Limb (tissue), 2 donors: ENCODE measurements at regions not wholly inside any gene's neighbourhood (a gene's known extent, or its start where the extent isn't known, plus 50 kb on each side); places are given as distances from the start of the nearest gene placed in this dataset.
A peak's percentile ranks its signal among the peaks of the same experiment; 100 is the strongest.

Source experiments
- DNase-seq, 2 donors: peaks; one replicate each; pipeline ENCODE4 v3.0.0-alpha.2; 2016; ENCODE audit errors: extremely low spot score in 2 of 2

- DNase-seq: no peak
Measured at GRCh38 chr3:70564552-70564951, 252.1 kb upstream of the MDFIC2 start.

- DNase-seq: no peak
Measured at GRCh38 chr3:70561796-70562195, 249.4 kb upstream of the MDFIC2 start.

- no peak for DNase-seq
Measured at GRCh38 chr3:70558956-70559355, 246.5 kb upstream of the MDFIC2 start.

GRCh38 chr3:70557976-70558375, 245.5 kb upstream of the MDFIC2 start:
- no peak for DNase-seq

GRCh38 chr3:70556056-70556455, 243.6 kb upstream of the MDFIC2 start:
- no peak for DNase-seq

- no peak for DNase-seq
Measured at GRCh38 chr3:70554170-70554569, 241.7 kb upstream of the MDFIC2 start.

- DNase-seq: peak in 1 of 2 donors; percentile 51
Measured at GRCh38 chr3:70550723-70551319, 238.4 kb upstream of the MDFIC2 start.

- no peak for DNase-seq
Measured at GRCh38 chr3:70546679-70547078, 234.2 kb upstream of the MDFIC2 start.

GRCh38 chr3:70543493-70543892, 231.1 kb upstream of the MDFIC2 start:
- no peak for DNase-seq

- DNase-seq: no peak
Measured at GRCh38 chr3:70539908-70540307, 227.5 kb upstream of the MDFIC2 start.

- no peak for DNase-seq
Measured at GRCh38 chr3:70532806-70533205, 220.4 kb upstream of the MDFIC2 start.

- DNase-seq: no peak
Measured at GRCh38 chr3:70531838-70532489, 219.5 kb upstream of the MDFIC2 start.

GRCh38 chr3:70531063-70531657, 218.7 kb upstream of the MDFIC2 start:
- DNase-seq: peak in 1 of 2 donors; percentile 67

GRCh38 chr3:70530626-70531025, 218.2 kb upstream of the MDFIC2 start:
- DNase-seq: no peak

- peak in 1 of 2 donors; percentile 53 for DNase-seq
Measured at GRCh38 chr3:70527026-70527425, 214.6 kb upstream of the MDFIC2 start.

- DNase-seq: no peak
Measured at GRCh38 chr3:70519913-70520659, 207.6 kb upstream of the MDFIC2 start.

GRCh38 chr3:70519026-70519425, 206.6 kb upstream of the MDFIC2 start:
- no peak for DNase-seq

- peak; percentile 42 to 67 for DNase-seq
Measured at GRCh38 chr3:70518356-70518755, 205.9 kb upstream of the MDFIC2 start.

GRCh38 chr3:70517124-70517890, 204.9 kb upstream of the MDFIC2 start:
- peak in 1 of 2 donors; percentile 36 for DNase-seq

- no peak for DNase-seq
Measured at GRCh38 chr3:70516076-70516475, 203.6 kb upstream of the MDFIC2 start.

- DNase-seq: no peak
Measured at GRCh38 chr3:70507486-70507885, 195.0 kb upstream of the MDFIC2 start.

GRCh38 chr3:70506775-70507174, 194.3 kb upstream of the MDFIC2 start:
- DNase-seq: no peak
